NCI-H2196 treated with DMSO at 0.1 percent for 48 hours (cell line): ENCODE measurements at regions not wholly inside any gene's neighbourhood (a gene's known extent, or its start where the extent isn't known, plus 50 kb on each side); places are given as distances from the start of the nearest gene placed in this dataset.

ENCODE experiments used
- DNase-seq: peaks from one replicate; lab custom pipeline; 2025; ENCODE audit not compliant: unreplicated experiment; lab: John Stamatoyannopoulos, UW

GRCh38 chr2:84290537-84290936 is 168.5 kb downstream of the SUCLG1 start:
- no peak for DNase-seq

GRCh38 chr2:84288293-84288692 is 170.8 kb downstream of the SUCLG1 start:
- DNase-seq: no peak

- no peak for DNase-seq
These were observed 172.2 kb downstream of the SUCLG1 start for GRCh38 chr2:84286878-84287277.

- DNase-seq: no peak
These were observed 173.9 kb downstream of the SUCLG1 start for GRCh38 chr2:84285056-84285747.

GRCh38 chr2:84283506-84283905 is 175.6 kb downstream of the SUCLG1 start:
- no peak for DNase-seq

- no peak for DNase-seq
These were observed 177.6 kb downstream of the SUCLG1 start for GRCh38 chr2:84281510-84281909.

- DNase-seq: no peak
These were observed 178.2 kb downstream of the SUCLG1 start for GRCh38 chr2:84280873-84281272.

- no peak for DNase-seq
These were observed 180.7 kb downstream of the SUCLG1 start for GRCh38 chr2:84278386-84278785.

- no peak for DNase-seq
These were observed 182.4 kb downstream of the SUCLG1 start for GRCh38 chr2:84276590-84277255.

- DNase-seq: no peak
These were observed 185.7 kb downstream of the SUCLG1 start for GRCh38 chr2:84273406-84273805.

- no peak for DNase-seq
These were observed 187.1 kb downstream of the SUCLG1 start for GRCh38 chr2:84271977-84272376.

- DNase-seq: no peak
These were observed 201.2 kb downstream of the SUCLG1 start for GRCh38 chr2:84257831-84258230.

- DNase-seq: no peak
These were observed 207.3 kb downstream of the SUCLG1 start for GRCh38 chr2:84251651-84252302.

GRCh38 chr2:84249140-84249539 is 209.9 kb downstream of the SUCLG1 start:
- no peak for DNase-seq

- no peak for DNase-seq
These were observed 211.5 kb downstream of the SUCLG1 start for GRCh38 chr2:84247532-84247931.

GRCh38 chr2:84243788-84244733 is 215.0 kb downstream of the SUCLG1 start:
- no peak for DNase-seq

- DNase-seq: no peak
These were observed 220.2 kb downstream of the SUCLG1 start for GRCh38 chr2:84238907-84239306.

- DNase-seq: no peak
These were observed 222.8 kb downstream of the SUCLG1 start for GRCh38 chr2:84236288-84236687.

- DNase-seq: no peak
These were observed 225.0 kb downstream of the SUCLG1 start for GRCh38 chr2:84234103-84234502.

GRCh38 chr2:84231478-84231877 is 227.6 kb downstream of the SUCLG1 start:
- no peak for DNase-seq

GRCh38 chr2:84224121-84224520 is 235.0 kb downstream of the SUCLG1 start:
- DNase-seq: no peak
